AG09309 (cell line): ENCODE measurements at regions not wholly inside any gene's neighbourhood (a gene's known extent, or its start where the extent isn't known, plus 50 kb on each side); places are given as distances from the start of the nearest gene placed in this dataset.
A peak's percentile ranks its signal among the peaks of the same experiment; 100 is the strongest.
"Not testable (repeated sequence)": the region's sequence is repeated elsewhere in the genome, so short reads cannot be mapped to it uniquely, and the experiment has no call there.

Experiments used
- DNase-seq: peaks from one replicate; pipeline ENCODE4 v3.0.0-alpha.2; 2010; ENCODE audit warnings: low read depth
- H3K4me3 ChIP-seq: 2 replicates; pipeline ENCODE4 v1.5.1; 2011; ENCODE audit warnings: mild to moderate bottlenecking, low read depth, low read length, moderate library complexity; ENCODE audit not compliant: control insufficient read depth
- TF ChIP-seq, protein P1 (sequence below): IDR thresholded peaks from 2 replicates; pipeline ENCODE4 v1.5.1; 2011; ENCODE audit warnings: mild to moderate bottlenecking, low read depth, low read length, inconsistent platforms; ENCODE audit not compliant: insufficient read depth, control insufficient read depth; ENCODE audit errors: missing control alignments

DNA sequence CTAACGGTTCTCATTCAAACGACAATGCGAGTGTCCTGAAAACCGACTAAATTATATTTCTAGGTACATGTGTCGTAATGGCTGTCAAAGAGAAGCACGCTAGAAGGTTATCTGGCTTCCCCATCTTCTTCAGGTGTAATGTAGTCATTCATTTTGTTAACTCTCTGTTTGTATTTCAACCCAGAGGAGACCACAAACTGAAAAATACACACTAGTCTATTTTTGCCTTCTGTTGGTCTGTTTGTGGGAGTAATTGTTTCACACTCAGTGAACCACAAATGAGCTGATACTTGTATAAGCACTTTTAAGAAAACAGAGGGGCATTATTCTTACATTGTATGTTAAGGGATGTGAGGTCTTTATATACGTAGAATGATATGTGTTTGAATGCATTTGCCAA lies 305.9 kb downstream of the GATA3 start:
- no peak for DNase-seq
- TF ChIP-seq, protein P1, sequence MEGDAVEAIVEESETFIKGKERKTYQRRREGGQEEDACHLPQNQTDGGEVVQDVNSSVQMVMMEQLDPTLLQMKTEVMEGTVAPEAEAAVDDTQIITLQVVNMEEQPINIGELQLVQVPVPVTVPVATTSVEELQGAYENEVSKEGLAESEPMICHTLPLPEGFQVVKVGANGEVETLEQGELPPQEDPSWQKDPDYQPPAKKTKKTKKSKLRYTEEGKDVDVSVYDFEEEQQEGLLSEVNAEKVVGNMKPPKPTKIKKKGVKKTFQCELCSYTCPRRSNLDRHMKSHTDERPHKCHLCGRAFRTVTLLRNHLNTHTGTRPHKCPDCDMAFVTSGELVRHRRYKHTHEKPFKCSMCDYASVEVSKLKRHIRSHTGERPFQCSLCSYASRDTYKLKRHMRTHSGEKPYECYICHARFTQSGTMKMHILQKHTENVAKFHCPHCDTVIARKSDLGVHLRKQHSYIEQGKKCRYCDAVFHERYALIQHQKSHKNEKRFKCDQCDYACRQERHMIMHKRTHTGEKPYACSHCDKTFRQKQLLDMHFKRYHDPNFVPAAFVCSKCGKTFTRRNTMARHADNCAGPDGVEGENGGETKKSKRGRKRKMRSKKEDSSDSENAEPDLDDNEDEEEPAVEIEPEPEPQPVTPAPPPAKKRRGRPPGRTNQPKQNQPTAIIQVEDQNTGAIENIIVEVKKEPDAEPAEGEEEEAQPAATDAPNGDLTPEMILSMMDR: no peak
- no peak overlapping the region for H3K4me3 ChIP-seq

GRCh38 chr10:8360814-8361509 lies 306.5 kb downstream of the GATA3 start:
- no peak for DNase-seq
- H3K4me3 ChIP-seq: no peak overlapping the region
- TF ChIP-seq, protein P1: no peak

DNA sequence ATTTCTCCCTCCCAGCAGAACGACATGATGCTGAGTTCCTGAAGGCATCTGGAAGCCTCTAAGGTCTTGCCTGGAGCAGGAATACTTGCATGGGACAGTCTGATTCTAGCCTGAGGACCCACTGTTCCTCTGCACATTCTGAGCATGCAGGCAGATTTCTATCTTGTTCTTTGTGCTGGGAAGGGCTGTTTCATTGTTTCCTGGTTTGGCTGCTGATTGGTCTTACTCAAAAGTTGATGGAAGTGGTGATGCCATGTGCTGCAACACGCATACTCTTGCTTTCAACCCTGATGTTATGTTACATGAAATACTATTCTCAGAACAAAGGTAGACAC lies 307.0 kb downstream of the GATA3 start:
- TF ChIP-seq, protein P1: no peak
- H3K4me3 ChIP-seq: no peak overlapping the region
- no peak for DNase-seq

DNA sequence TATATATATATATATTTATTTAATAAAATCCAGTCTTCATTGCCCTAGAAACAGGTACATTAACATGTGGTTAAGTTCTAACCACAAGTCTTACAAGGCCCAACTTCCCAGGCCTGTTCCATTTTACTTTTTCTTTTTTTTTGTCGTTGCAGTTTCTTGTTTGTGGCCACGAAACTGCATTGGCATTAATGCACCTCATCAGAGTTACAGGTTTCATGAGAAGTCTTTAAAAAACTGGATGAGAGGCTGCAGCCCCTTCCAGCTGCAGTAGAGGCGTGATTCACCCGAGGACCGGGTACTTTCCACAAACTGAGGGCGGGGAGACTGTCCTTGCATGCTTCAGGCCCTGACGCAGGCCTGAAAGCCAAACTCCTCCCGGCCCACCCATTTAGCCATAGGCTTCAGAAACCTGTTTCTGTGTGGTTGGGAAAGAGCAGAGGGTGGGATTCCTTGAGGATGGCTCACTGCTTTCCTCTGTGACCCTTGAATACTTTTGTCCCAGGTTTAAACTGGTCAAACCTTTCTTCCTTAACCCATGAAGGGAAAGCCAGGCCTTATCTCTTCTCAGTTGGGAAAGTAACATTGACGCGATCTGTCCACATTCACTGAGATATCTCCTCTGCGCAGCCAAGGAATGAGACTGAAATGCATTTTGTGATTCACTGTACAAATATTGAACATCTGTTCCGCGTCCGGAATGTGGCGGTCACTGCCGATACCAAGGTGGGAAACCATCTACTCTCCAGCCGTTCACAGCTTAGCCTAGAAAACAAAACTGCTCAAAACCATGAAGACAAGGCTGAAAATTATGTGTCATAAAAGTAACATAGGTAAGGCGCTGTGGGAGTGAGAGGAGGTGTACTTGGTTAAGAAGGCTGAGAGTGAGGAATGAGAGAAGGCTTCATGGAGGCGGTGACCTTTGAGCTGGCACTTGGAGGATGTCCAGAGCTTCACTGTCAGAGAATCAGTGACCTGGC lies 311.7 kb downstream of the GATA3 start:
- no peak overlapping the region for H3K4me3 ChIP-seq
- TF ChIP-seq, protein P1: peak; percentile 4
- DNase-seq: peak; percentile 67

DNA sequence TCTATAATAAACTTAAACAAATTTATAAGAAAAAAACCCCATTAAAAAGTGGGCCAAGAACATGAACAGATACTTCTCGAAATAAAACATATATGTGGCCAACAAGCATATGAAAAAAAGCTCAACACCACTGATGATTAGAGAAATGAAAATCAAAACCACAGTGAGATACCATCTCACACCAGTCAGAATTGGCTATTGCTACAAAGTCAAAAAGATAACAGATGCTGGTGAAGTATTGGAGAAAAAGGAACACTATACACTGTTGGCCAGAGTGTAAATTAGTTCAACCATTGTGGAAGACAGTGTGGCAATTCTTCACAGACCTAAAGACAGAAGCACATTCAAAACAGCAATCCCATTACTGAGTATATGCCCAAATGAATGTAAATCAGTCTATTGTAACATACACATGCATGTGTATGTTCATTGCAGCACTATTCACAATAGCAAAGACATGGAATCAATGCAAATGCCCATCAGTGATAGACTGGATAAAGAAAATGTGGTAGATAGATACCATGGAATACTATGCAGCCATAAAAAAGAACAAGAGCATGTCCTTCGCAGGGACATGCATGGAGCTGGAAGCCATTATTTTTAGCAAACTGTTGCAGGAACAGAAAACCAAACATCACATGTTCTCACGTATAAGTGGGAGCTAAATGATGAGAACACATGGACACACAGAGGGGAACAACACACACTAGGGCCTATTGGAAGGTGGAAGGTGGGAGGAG lies 313.4 kb downstream of the GATA3 start:
- not testable (repeated sequence) for H3K4me3 ChIP-seq, DNase-seq

GRCh38 chr10:8369666-8370065 lies 315.2 kb downstream of the GATA3 start:
- TF ChIP-seq, protein P1: no peak
- no peak for DNase-seq
- no peak overlapping the region for H3K4me3 ChIP-seq

DNA sequence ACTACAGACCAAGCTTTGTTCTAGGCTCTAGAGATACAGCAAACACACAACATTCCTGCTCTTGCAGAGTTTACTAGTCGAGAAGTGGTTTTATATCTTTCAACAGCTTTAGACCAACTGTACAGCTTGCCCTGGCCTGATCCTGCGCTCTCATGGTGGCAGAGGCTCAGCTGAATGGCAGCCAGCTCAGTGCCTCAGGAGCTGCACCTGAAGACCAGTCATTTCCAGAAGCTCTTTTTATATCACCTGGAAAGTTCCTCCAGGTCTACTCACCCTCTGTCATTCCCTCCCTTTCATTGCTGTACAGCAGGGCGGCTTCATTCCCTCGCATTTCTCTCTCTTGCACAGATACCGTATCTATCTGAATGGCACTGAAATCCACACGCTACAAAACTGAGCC lies 319.8 kb downstream of the GATA3 start:
- TF ChIP-seq, protein P1: no peak
- no peak for DNase-seq
- no peak overlapping the region for H3K4me3 ChIP-seq
